HAP-1 (cell line): ENCODE measurements at regions not wholly inside any gene's neighbourhood (a gene's known extent, or its start where the extent isn't known, plus 50 kb on each side); places are given as distances from the start of the nearest gene placed in this dataset.
A peak's percentile ranks its signal among the peaks of the same experiment; 100 is the strongest.
"Not testable (repeated sequence)": the region's sequence is repeated elsewhere in the genome, so short reads cannot be mapped to it uniquely, and the experiment has no call there.

Source experiments
- DNase-seq, 2 experiments: peaks; one replicate each; pipeline ENCODE4 v3.0.0-alpha.2; 2016 to 2020; ENCODE audit warnings: low spot score in 2 of 2
- H3K27me3 ChIP-seq: fragments of 250-450 bp; sonication (Bioruptor Pico); 2 replicates; pipeline ENCODE4 v1.5.1; 2020; ENCODE audit warnings: low read depth, mild to moderate bottlenecking, moderate library complexity
- H3K36me3 ChIP-seq: fragments of 250-450 bp; sonication (Bioruptor Pico); replicated peaks from 2 replicates; pipeline ENCODE4 v1.5.1; 2020; ENCODE audit warnings: mild to moderate bottlenecking
- H3K4me1 ChIP-seq: fragments of 250-450 bp; sonication (Bioruptor Pico); 2 replicates; pipeline ENCODE4 v1.5.1; 2020; ENCODE audit warnings: mild to moderate bottlenecking
- H3K4me3 ChIP-seq: fragments of 250-450 bp; sonication (Bioruptor Pico); 2 replicates; pipeline ENCODE4 v1.5.1; 2020; ENCODE audit warnings: mild to moderate bottlenecking, moderate library complexity
- H3K9me3 ChIP-seq: fragments of 250-450 bp; sonication (Bioruptor Pico); 2 replicates; pipeline ENCODE4 v1.5.1; 2020; ENCODE audit warnings: mild to moderate bottlenecking, moderate library complexity
- in situ Hi-C: fragments of 300-500 bp; cut with MboI; formaldehyde crosslinking; loops from 3 replicates; pipeline ENCODE4 v1.14.3; 2020; ENCODE audit warnings: low sequenced_read_pairs, inconsistent platforms, mixed read lengths

DNA sequence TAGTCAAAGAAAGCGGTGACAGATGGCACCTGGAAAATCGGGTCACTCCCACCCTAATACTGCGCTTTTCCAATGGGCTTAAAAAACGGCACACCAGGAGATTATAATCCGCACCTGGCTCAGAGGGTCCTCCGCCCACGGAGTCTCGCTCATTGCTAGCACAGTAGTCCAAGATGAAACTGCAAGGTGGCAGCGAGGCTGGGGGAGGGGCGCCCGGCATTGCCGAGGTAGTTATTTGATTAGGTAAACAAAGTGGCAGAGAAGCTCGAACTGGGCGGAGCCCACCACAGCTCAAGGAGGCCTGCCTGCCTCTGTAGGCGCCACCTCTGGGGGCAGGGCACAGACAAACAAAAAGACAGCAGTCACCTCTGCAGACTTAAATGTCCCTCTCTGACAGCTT, 521.1 kb downstream of the ETNK1 start:
- in situ Hi-C loops = not testable (repeated sequence)

DNA sequence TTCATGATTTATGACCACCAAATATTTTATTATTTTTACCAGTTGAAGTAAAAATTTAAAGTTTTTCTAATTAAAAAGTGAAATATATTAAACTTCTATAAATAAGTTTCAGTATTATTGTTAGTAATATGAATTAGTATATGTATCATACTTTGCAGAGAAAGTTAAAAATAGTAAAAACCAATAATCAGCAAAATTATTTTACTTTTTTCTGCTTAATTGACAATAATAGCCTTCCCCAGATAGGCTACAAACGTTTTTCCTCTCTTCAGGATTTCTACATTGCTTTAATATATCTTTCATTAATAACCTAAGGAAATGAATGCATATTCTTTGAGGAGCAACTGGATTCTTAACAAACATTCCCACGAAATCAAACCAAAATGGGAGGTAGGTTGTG, 543.5 kb downstream of the ETNK1 start:
- in situ Hi-C loops = no loop called here

More for the DNA sequence above, 521.1 kb downstream of the ETNK1 start:
- not testable (repeated sequence) for H3K36me3 ChIP-seq, H3K4me1 ChIP-seq, H3K9me3 ChIP-seq, DNase-seq, H3K4me3 ChIP-seq, H3K27me3 ChIP-seq

DNA sequence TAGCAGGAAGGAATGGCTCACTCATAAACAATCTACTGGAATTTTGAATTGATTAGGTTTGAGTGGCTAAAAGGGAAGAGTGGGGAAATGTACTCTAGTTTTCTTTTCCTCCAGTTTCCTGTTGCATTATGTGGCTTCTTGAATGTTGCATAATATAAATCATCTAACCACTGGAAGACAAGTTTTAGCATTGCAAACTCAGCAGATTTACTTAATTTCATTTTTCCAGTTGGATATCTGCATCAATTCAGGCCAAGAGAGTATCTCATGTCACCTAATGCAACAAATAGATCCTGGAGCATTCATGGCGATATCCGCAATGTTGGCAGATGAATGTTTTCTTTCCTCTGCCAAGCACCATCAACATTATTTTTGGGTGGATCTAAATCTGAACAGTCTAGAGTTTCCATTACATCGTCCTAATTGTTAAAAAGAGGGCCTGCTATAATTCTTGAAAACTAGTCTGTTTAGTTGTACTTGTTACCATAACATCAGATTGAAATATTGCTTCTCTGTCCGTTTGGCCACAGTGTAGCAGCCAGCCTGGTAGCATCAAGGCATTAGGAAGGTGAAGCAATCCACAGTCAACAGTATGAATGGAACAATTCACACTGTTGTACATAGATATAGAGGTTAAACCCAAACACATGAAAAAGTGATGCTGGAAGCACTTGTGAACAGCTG, 544.2 kb downstream of the ETNK1 start:
- in situ Hi-C loops = no loop called here
- Histone ChIP-seq H3K36me3 (no peaks in the 10 kb centered on the region), H3K4me3 (no peak overlapping the region), H3K4me1 (no peaks in the 10 kb centered on the region), H3K27me3 (no peaks in the 10 kb centered on the region), H3K9me3 (no peaks in the 10 kb centered on the region)
- DNase-seq = no peak

More for the DNA sequence above, 543.5 kb downstream of the ETNK1 start:
- Histone ChIP-seq H3K4me1 (no peaks in the 10 kb centered on the region), H3K36me3 (no peaks in the 10 kb centered on the region), H3K9me3 (no peaks in the 10 kb centered on the region), H3K4me3 (no peak overlapping the region), H3K27me3 (no peaks in the 10 kb centered on the region)
- no peak for DNase-seq

DNA sequence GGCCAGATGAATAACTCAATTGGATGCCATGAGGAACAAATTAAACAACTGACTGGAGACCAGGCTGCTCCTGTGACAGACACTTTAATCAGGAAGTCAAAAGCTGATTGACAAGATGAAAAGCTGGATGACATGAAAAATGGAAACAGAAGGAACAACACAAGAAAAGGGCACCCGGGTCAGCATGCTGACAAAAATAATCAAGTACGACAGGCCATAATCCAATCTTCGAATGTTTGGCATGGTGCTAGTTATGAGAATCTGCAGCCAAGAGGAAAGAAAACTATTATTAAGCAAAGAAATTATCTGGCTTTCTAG, 544.7 kb downstream of the ETNK1 start:
- no peaks in the 10 kb centered on the region for H3K4me1 ChIP-seq
- DNase-seq = no peak
- H3K27me3 ChIP-seq = no peaks in the 10 kb centered on the region
- H3K9me3 ChIP-seq = no peaks in the 10 kb centered on the region
- H3K4me3 ChIP-seq = no peak overlapping the region
- in situ Hi-C loops = no loop called here
- H3K36me3 ChIP-seq = no peaks in the 10 kb centered on the region

DNA sequence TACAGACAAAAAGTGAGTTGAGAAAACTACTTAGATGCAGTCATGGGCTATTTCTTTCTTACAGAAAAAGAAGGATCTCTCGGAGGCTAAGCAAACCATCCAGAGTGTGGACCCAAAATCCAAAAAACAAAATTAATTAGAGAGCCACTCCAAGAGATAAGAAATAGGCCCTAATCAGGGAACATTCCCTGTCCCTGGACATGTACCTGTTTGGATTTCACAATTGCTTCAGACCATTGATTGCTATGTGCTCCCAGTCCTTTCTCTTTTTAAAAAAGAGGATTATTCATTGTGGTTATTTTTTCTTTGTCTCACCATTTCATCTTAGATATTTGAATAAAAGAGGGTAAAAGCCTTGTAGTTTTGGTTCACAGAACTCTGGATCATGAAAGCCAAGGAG, 549.9 kb downstream of the ETNK1 start:
- Histone ChIP-seq H3K4me1 (no peaks in the 10 kb centered on the region), H3K9me3 (no peaks in the 10 kb centered on the region), H3K36me3 (no peaks in the 10 kb centered on the region), H3K27me3 (no peaks in the 10 kb centered on the region), H3K4me3 (no peak overlapping the region)
- DNase-seq = no peak
- in situ Hi-C loops = no loop called here

DNA sequence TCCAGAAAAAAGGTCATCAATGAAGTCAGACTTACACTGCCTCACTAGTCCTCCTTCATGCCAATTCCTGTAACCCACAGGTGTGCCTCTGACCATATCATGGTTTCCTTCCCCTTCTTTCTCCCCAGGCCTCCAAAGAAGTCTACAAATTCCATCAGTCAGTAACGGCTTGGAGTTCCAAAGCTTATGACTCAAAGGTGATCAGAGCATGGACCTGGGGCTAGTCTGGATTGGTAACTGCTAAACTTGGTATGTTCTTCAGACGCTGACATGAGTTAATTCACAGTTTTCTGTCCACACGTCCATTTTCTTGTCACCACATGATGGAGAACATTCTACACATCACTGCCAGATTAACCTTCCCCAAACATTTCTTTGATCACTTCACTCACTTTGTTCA, 560.4 kb downstream of the ETNK1 start:
- in situ Hi-C loops = no loop called here
- Histone ChIP-seq H3K9me3 (no peaks in the 10 kb centered on the region), H3K36me3 (no peaks in the 10 kb centered on the region), H3K27me3 (no peaks in the 10 kb centered on the region), H3K4me1 (no peaks in the 10 kb centered on the region; the same call in 1 of the 2 replicates), H3K4me3 (no peak overlapping the region)
- DNase-seq = no peak

DNA sequence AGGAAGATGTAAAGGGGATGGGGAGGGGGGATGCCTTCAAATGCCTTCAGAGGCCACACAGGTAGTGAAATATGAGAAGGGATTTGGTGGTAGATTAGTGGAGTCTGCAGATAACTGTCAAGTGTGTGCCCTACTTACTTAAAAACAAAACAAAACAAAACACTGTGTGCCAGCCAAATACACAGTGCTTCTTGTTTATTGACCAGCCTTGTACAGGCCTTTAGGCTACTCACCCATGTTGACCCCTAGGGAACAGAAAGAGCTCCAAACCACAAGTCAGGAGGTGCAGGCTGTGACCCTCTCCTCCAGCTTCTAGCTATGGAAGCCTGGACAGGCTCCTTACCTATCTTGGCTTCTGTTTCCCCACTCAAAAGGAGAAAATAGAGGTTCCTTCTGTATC, 562.0 kb downstream of the ETNK1 start:
- in situ Hi-C loops = no loop called here
- H3K27me3 ChIP-seq = no peaks in the 10 kb centered on the region
- H3K36me3 ChIP-seq = no peaks in the 10 kb centered on the region
- no peaks in the 10 kb centered on the region; the same call in 1 of the 2 replicates for H3K4me1 ChIP-seq
- H3K9me3 ChIP-seq = no peaks in the 10 kb centered on the region
- H3K4me3 ChIP-seq = no peak overlapping the region
- DNase-seq = no peak

DNA sequence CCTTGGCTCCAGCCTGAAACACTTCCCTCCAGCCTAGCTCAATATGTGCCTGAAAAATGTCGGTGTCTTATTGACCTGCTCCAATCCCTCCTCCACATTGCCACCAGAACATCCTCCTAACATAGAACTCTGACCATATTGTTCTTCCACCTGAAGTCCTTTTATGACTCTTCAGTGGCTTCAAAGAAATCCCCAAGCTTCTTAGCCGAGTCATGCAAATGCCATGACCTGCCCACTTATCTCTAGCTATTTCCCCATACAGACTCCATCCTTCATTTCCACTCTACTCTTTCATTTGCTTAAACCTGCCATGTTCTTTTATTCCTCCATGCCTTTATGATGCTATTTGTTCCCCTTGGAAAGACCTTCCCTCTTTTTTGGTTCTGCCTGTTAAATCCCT, 568.6 kb downstream of the ETNK1 start:
- H3K27me3 ChIP-seq = no peaks in the 10 kb centered on the region
- H3K36me3 ChIP-seq = no peaks in the 10 kb centered on the region
- H3K4me1 ChIP-seq = no peaks in the 10 kb centered on the region
- DNase-seq = no peak
- H3K4me3 ChIP-seq = no peak overlapping the region
- in situ Hi-C loops = no loop called here
- no peaks in the 10 kb centered on the region for H3K9me3 ChIP-seq

DNA sequence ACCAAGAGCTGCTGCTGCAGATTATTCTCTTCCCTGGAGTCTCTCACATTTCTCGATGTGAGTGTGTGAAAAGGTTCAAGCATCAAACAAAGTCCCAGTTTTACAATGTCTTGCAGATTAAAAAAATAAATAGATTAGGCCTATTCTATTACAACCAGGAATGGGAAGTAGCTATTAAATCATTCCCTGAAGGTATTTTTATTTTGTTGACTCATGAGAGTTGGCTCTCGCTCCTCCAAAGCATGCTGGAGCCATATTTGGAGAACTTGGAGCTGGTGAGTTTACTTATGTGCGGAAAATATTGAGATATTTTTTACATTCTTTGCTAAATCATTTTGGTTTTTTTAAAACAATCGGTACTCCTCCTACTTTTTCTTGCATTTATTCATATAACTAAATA, 572.3 kb downstream of the ETNK1 start:
- no peak overlapping the region for H3K4me3 ChIP-seq
- H3K36me3 ChIP-seq = no peaks in the 10 kb centered on the region
- H3K4me1 ChIP-seq = no peaks in the 10 kb centered on the region
- in situ Hi-C loops = no loop called here
- no peaks in the 10 kb centered on the region for H3K9me3 ChIP-seq
- no peak for DNase-seq
- H3K27me3 ChIP-seq = no peaks in the 10 kb centered on the region

DNA sequence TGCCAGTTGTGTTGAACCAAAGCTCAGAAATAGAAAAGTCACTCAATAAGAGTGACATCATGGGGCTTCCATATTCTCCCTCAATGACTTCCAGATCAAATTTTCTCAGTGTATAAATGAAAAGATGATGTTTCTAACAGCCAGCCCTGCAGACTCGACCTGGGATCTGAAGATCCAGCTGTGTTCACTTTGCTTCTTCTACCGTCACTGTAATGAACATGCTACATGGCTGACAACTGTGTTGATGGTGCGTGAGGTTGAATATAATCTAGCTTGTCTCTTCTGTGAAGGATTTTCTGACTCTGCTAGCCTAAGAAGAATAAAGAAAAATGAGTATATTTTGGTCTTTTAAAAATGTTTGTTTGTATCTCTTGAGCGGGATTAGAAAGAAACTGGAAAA, 577.8 kb downstream of the ETNK1 start:
- H3K27me3 ChIP-seq = no peaks in the 10 kb centered on the region
- DNase-seq = no peak
- no peaks in the 10 kb centered on the region for H3K4me1 ChIP-seq
- in situ Hi-C loops = no loop called here
- H3K4me3 ChIP-seq = no peak overlapping the region
- no peaks in the 10 kb centered on the region for H3K9me3 ChIP-seq
- H3K36me3 ChIP-seq = no peaks in the 10 kb centered on the region

DNA sequence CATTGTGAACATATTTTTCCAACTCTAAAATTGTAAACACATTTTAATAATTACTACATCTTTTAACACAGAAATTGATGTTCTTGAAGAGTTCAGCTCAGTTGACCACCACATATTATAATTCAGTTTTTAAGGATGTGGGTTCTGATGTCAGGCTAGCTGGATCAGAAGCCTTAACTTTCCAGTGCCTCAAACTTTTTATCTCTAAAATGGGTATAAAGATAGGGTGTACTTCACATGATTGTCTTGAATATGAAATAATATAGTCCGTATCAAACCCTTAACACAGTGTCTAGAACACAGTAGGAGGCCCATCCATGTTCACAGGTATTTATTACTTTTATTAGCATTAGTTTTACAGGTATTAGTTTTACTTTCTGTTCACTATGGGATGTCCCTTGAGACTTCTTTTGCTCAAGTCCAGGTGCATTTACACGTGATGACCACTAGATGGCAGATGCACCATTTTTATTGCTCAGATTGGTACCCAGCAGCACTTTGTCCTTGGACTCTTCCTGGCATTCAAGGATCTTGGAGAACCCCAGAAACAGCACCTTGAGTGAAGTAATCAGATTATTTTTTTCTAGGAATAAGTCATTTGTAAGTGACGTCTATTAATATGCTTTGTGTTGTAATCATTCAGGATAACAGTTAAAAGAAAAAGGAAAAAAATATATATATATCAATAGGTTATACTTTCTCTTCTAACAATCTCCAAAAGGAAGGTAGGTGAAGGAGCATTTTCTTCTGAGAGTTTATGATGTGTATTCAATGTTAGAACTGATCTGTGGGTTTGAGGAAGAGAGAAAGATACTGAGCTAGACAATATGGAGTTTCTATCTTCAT, 580.2 kb downstream of the ETNK1 start:
- Histone ChIP-seq H3K9me3 (no peaks in the 10 kb centered on the region), H3K27me3 (no peaks in the 10 kb centered on the region), H3K4me1 (no peaks in the 10 kb centered on the region), H3K4me3 (no peak overlapping the region), H3K36me3 (no peaks in the 10 kb centered on the region)
- in situ Hi-C loops = no loop called here
- DNase-seq = peak; percentile 29 to 72

DNA sequence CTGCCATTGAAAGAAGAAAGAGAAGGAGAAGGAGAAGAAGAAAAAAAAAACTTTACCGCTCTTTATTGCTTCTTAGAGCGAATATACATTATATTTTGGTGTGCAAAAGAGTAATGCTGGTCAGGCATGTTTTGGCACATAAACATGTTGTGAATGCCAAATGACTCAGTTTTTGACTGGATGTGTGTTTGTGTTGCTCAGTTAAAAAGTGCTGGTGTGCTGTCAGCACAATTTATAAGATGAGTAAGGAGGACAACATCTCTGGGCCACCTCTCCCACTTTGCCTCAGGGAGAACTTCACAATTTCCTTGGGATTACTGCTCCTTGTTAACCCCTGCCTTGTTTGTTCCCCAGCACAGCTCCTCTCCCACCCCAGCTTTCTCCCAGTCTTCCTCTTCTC, 584.8 kb downstream of the ETNK1 start:
- Histone ChIP-seq H3K36me3 (no peaks in the 10 kb centered on the region), H3K4me3 (no peak overlapping the region), H3K4me1 (peaks cover 9% of the 10 kb centered on the region), H3K27me3 (no peaks in the 10 kb centered on the region), H3K9me3 (no peaks in the 10 kb centered on the region)
- DNase-seq = no peak
- in situ Hi-C loops = no loop called here

DNA sequence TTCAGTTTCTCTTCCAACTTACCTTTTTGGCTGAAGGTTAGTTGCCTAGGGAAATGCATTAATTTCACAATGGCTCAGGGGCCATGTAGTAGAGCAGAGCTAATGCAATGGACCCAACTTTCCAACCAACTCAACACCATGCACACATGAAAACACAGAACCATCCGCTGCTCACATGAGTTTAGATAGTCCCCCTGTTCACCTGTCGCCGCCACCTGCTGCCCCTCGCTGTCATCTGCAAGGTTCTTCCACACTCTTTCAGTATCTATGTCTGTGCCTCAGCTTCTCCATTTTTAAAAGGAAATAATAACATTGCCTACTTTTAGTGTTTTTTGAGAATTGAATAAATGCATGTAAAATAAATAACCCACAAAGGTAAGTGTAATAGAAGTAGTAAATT, 585.6 kb downstream of the ETNK1 start:
- no peak for DNase-seq
- in situ Hi-C loops = no loop called here
- H3K9me3 ChIP-seq = no peaks in the 10 kb centered on the region; the same call in 1 of the 2 replicates
- no peaks in the 10 kb centered on the region for H3K36me3 ChIP-seq
- H3K27me3 ChIP-seq = no peaks in the 10 kb centered on the region
- no peak overlapping the region for H3K4me3 ChIP-seq
- peaks cover 9% of the 10 kb centered on the region for H3K4me1 ChIP-seq

DNA sequence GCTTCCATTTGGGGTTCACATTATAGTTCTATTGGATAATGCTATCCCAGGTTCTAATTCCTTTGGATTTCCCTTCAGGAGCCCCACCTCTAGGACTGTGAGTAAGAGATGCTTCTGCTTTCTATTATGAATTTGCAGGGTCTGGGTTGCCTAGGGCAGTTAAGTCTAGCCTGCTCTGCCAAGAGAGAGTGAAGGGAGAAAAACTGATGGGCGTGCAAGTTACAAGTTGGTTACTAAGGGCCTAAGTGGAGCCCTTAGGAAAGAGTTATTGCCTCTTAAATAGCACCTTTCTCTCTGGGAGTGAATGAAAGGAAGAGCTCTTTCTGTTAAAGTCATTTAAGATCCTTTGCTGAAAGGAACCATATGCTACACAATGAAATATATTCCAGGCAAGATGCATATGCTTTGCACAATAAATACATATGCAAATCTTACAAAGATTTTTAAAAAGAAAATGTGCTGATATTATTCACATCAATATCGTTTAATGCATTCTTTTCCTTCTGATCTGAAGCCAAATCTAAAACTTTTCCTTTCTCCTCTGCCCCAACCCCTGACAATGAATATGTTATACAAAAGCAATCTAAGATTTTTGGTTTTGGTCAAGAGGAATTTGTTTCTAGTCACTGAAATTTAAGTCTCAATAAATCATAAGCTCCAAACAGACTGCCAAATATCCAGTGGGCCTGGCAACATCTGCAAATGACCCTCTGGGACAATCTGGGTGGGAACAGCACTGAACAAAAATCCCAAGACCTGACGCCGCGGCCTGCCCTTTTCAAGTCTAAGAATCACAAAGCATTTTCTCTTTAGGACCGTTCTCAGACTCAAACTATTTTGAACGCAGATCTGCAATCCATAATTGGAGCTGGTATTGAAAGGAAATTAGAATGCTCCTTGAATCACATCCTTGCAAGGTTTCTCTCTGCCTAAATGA, 586.7 kb downstream of the ETNK1 start:
- Histone ChIP-seq H3K4me1 (peaks cover 9% of the 10 kb centered on the region), H3K36me3 (no peaks in the 10 kb centered on the region), H3K4me3 (no peak overlapping the region), H3K27me3 (no peaks in the 10 kb centered on the region), H3K9me3 (peaks cover 2% of the 10 kb centered on the region; the same call in 1 of the 2 replicates)
- DNase-seq = peak; percentile 12 to 27
- in situ Hi-C loops = no loop called here
